Raji (cell line): ENCODE measurements at regions not wholly inside any gene's neighbourhood (a gene's known extent, or its start where the extent isn't known, plus 50 kb on each side); places are given as distances from the start of the nearest gene placed in this dataset.

Experiments used
- POLR2A ChIP-seq: IDR thresholded peaks from 2 replicates; pipeline ENCODE4 v1.6.1; 2011; ENCODE audit warnings: low read depth, low read length, control low read depth; ENCODE audit not compliant: insufficient read depth

GRCh38 chr5:125338440-125339174, 592.2 kb upstream of the ZNF608 start:
- no peak for TF ChIP-seq POLR2A

GRCh38 chr5:125341436-125341835, 595.0 kb upstream of the ZNF608 start:
- no peak for TF ChIP-seq POLR2A

GRCh38 chr5:125343015-125343414, 596.6 kb upstream of the ZNF608 start:
- no peak for TF ChIP-seq POLR2A

- no peak for TF ChIP-seq POLR2A
Measured at GRCh38 chr5:125346316-125346715, 599.9 kb upstream of the ZNF608 start.

- no peak for TF ChIP-seq POLR2A
Measured at GRCh38 chr5:125348221-125348692, 601.8 kb upstream of the ZNF608 start.

- no peak for TF ChIP-seq POLR2A
Measured at GRCh38 chr5:125348936-125349831, 602.7 kb upstream of the ZNF608 start.

GRCh38 chr5:125357660-125358059, 611.2 kb upstream of the ZNF608 start:
- TF ChIP-seq POLR2A = no peak

GRCh38 chr5:125365747-125366146, 619.3 kb upstream of the ZNF608 start:
- no peak for TF ChIP-seq POLR2A

- no peak for TF ChIP-seq POLR2A
Measured at GRCh38 chr5:125367702-125368101, 621.3 kb upstream of the ZNF608 start.

GRCh38 chr5:125370461-125371205, 624.2 kb upstream of the ZNF608 start:
- TF ChIP-seq POLR2A = no peak

GRCh38 chr5:125372694-125373631, 626.5 kb upstream of the ZNF608 start:
- no peak for TF ChIP-seq POLR2A

GRCh38 chr5:125375143-125375542, 628.7 kb upstream of the ZNF608 start:
- no peak for TF ChIP-seq POLR2A

GRCh38 chr5:125376059-125376641, 629.7 kb upstream of the ZNF608 start:
- TF ChIP-seq POLR2A = no peak

GRCh38 chr5:125377141-125377540, 630.7 kb upstream of the ZNF608 start:
- no peak for TF ChIP-seq POLR2A
